Endothelial cell of umbilical vein (primary cell): ENCODE measurements at regions not wholly inside any gene's neighbourhood (a gene's known extent, or its start where the extent isn't known, plus 50 kb on each side); places are given as distances from the start of the nearest gene placed in this dataset.

Experiments used
- BruUV-seq: library from RNA; stranded (reverse); fragments of 400-500 nt; replicated peaks from 2 replicates; lab custom pipeline; 2021; lab: Mats Ljungman, UMichigan
- CTCF ChIA-PET: fragments of 300-600, 350-600 bp; sonication (Branson Sonifier 250); formaldehyde crosslinking; loops from one replicate; lab custom pipeline; 2021; ENCODE audit warnings: antibody characterized with exemption, inconsistent platforms; lab: Charles Lee
- POLR2A ChIA-PET: fragments of 300-600, 350-600 bp; sonication (Branson Sonifier 250); formaldehyde crosslinking; loops from one replicate; lab custom pipeline; 2021; ENCODE audit warnings: antibody characterized with exemption, inconsistent platforms; lab: Charles Lee
- DNase-seq: peaks from one replicate; pipeline ENCODE4 v3.0.0-alpha.2; 2011; ENCODE audit warnings: low read depth, low spot score
- FAIRE-seq: peaks from 2 replicates; lab custom pipeline; 2011; peaks lifted over from hg19 to GRCh38; lab: Jason Lieb, UNC
- H2AFZ ChIP-seq: 2 replicates; pipeline ENCODE4 v1.6.0; 2012; ENCODE audit warnings: low read depth, low read length, control low read depth, inconsistent platforms
- H3K27ac ChIP-seq: 2 replicates; pipeline ENCODE4 v1.5.1; 2011; ENCODE audit warnings: low read depth, mild to moderate bottlenecking, control low read depth, low read length, moderate library complexity; ENCODE audit not compliant: insufficient read depth
- H3K27me3 ChIP-seq, 2 experiments: 2 replicates each; pipeline versions ENCODE4 v1.6.0 to v1.6.1; 2011; ENCODE audit warnings: low read length in 2 of 2, mixed read lengths in 1 of 2; ENCODE audit not compliant: control insufficient read depth in 2 of 2, insufficient read depth in 2 of 2
- H3K36me3 ChIP-seq, 2 experiments: 2 replicates in 1 of 2; 3 replicates in 1 of 2; pipeline ENCODE4 v1.5.1; 2011; ENCODE audit warnings: low read length in 2 of 2, mild to moderate bottlenecking in 1 of 2, moderate library complexity in 1 of 2; ENCODE audit not compliant: control insufficient read depth in 2 of 2, insufficient read depth in 2 of 2; ENCODE audit errors: extremely low read depth in 1 of 2
- H3K4me1 ChIP-seq: 3 replicates; pipeline ENCODE4 v1.5.1; 2011; ENCODE audit warnings: mild to moderate bottlenecking, low read length; ENCODE audit not compliant: control insufficient read depth, insufficient read depth; ENCODE audit errors: extremely low read depth
- H3K4me2 ChIP-seq: 2 replicates; pipeline ENCODE4 v1.6.1; 2011; ENCODE audit warnings: low read length, control low read depth, mixed read lengths; ENCODE audit not compliant: insufficient read depth
- H3K4me3 ChIP-seq, 3 experiments: fragments of 200-600 bp in 1 of 3; sonication (generic), shearing (Covaris generic) in 1 of 3; replicated peaks in 1 of 3; 2 replicates each; pipeline ENCODE4 v1.5.1; 2011 to 2016; ENCODE audit warnings: control low read depth in 3 of 3, low read length in 3 of 3, mild to moderate bottlenecking in 2 of 3, inconsistent platforms in 1 of 3, low read depth in 1 of 3, moderate library complexity in 1 of 3; ENCODE audit not compliant: insufficient read depth in 1 of 3
- H3K79me2 ChIP-seq: 2 replicates; pipeline ENCODE4 v1.6.0; 2012; ENCODE audit warnings: low read length, inconsistent platforms; ENCODE audit not compliant: control insufficient read depth, insufficient read depth
- H3K9ac ChIP-seq: replicated peaks from 2 replicates; pipeline ENCODE3; 2011; ENCODE audit warnings: low read length, control low read depth; ENCODE audit not compliant: insufficient read depth; ENCODE audit errors: extremely low read depth
- H3K9me1 ChIP-seq: replicated peaks from 3 replicates; pipeline ENCODE4 v1.6.0; 2011; ENCODE audit warnings: mild to moderate bottlenecking, low read length; ENCODE audit not compliant: control insufficient read depth, insufficient read depth; ENCODE audit errors: extremely low read depth
- H3K9me3 ChIP-seq: replicated peaks from 2 replicates; pipeline ENCODE4 v1.5.1; 2012; ENCODE audit warnings: low read length, inconsistent platforms; ENCODE audit not compliant: control insufficient read depth, insufficient read depth
- H4K20me1 ChIP-seq: replicated peaks from 2 replicates; pipeline ENCODE3; 2011; ENCODE audit warnings: mild to moderate bottlenecking, low read length; ENCODE audit not compliant: control insufficient read depth, insufficient read depth; ENCODE audit errors: extremely low read depth
- EZH2 ChIP-seq: IDR thresholded peaks from 2 replicates; pipeline ENCODE4 v1.6.1; 2012; ENCODE audit warnings: borderline replicate concordance, low read depth, mild to moderate bottlenecking, moderate library complexity, low read length, inconsistent platforms; ENCODE audit not compliant: severe bottlenecking
- FOS ChIP-seq: IDR thresholded peaks from 2 replicates; pipeline ENCODE4 v1.6.1; 2011; ENCODE audit warnings: mild to moderate bottlenecking, low read length, moderate library complexity, borderline replicate concordance; ENCODE audit not compliant: insufficient read depth
- JUN ChIP-seq: IDR thresholded peaks from 2 replicates; pipeline ENCODE4 v1.6.1; 2011; ENCODE audit warnings: borderline replicate concordance, low read depth; ENCODE audit not compliant: insufficient read length, insufficient read depth
- MYC ChIP-seq: IDR thresholded peaks from one replicate; pipeline ENCODE4 v1.6.1; 2011; ENCODE audit warnings: mild to moderate bottlenecking, low read depth, low read length
- POLR2A ChIP-seq: IDR thresholded peaks from 2 replicates; pipeline ENCODE4 v1.6.1; 2012; ENCODE audit warnings: low read depth, mild to moderate bottlenecking, control low read depth, low read length
- POLR2AphosphoS5 ChIP-seq: IDR thresholded peaks from 2 replicates; pipeline ENCODE4 v1.6.1; 2012; ENCODE audit warnings: low read depth, mild to moderate bottlenecking, control low read depth, low read length, moderate library complexity; ENCODE audit not compliant: insufficient read depth
- dilution Hi-C: fragments of 300-500 bp; cut with MboI; formaldehyde crosslinking; loops from one replicate; pipeline ENCODE4 v1.15.0; 2019; ENCODE audit warnings: low sequenced_read_pairs; ENCODE audit not compliant: extremely low pct_ligation_motif_present
- intact Hi-C: fragments of 100-400 bp; cut with micrococcal nuclease; formaldehyde crosslinking; loops from one replicate; pipeline ENCODE4 v1.10.0; 2022
- TF ChIP-seq, protein P1 (sequence below): IDR thresholded peaks from 2 replicates; pipeline ENCODE4 v1.6.1; 2011; ENCODE audit not compliant: insufficient read depth, insufficient read length
- TF ChIP-seq, protein P2 (sequence below), 2 donors: IDR thresholded peaks; 1 replicate in 1 of 2; 2 replicates in 1 of 2; pipeline ENCODE4 v1.5.1; 2011; ENCODE audit warnings: low read length in 2 of 2, mild to moderate bottlenecking in 2 of 2, moderate library complexity in 2 of 2, control low read depth in 1 of 2, inconsistent platforms in 1 of 2, low read depth in 1 of 2; ENCODE audit not compliant: insufficient read depth in 1 of 2; ENCODE audit errors: extremely low read depth in 1 of 2

DNA sequence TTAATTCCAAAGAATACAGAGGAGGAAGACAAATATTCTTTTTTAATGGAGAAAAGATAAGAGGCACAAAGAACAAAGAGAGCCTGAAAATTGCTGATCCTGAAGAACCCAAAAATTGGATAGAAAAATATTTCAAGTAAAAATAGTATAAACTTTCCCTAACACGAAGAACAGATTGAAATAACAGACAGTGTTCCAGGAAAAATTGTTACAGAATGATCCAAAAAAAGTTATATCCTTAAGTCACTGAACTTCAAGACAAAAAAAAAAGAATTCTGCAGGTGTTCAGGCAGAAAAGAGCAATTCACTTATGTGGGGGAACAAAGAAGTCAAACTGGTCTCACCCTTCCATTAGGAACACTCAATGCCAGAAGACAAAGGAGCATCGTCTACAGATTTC is 160.2 kb downstream of the KLF12 start:
- CTCF ChIA-PET, result interaction anchor here (1.9 kb wide), 1 partner anchor 12 kb away, joined by 7 read pairs; no protein-coding TSS in a partner anchor
- no peak for DNase-seq
- dilution Hi-C loops, result no loop called here
- no TSS peak for BruUV-seq
- Histone ChIP-seq H3K36me3 (no peaks in the 10 kb centered on the region), H4K20me1 (no peaks in the 10 kb centered on the region), H3K9ac (no peak overlapping the region), H3K9me1 (no peaks in the 10 kb centered on the region), H2AFZ (no peak overlapping the region), H3K79me2 (peaks cover 24% of the 10 kb centered on the region), H3K4me3 (no peak overlapping the region), H3K27me3 (no peaks in the 10 kb centered on the region), H3K9me3 (no peaks in the 10 kb centered on the region), H3K27ac (no peak overlapping the region), H3K4me2 (no peak overlapping the region), H3K4me1 (no peaks in the 10 kb centered on the region)
- POLR2A ChIA-PET, result no interaction called here
- TF ChIP-seq, protein P1, sequence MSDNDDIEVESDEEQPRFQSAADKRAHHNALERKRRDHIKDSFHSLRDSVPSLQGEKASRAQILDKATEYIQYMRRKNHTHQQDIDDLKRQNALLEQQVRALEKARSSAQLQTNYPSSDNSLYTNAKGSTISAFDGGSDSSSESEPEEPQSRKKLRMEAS, result no peak
- TF ChIP-seq, protein P2, sequence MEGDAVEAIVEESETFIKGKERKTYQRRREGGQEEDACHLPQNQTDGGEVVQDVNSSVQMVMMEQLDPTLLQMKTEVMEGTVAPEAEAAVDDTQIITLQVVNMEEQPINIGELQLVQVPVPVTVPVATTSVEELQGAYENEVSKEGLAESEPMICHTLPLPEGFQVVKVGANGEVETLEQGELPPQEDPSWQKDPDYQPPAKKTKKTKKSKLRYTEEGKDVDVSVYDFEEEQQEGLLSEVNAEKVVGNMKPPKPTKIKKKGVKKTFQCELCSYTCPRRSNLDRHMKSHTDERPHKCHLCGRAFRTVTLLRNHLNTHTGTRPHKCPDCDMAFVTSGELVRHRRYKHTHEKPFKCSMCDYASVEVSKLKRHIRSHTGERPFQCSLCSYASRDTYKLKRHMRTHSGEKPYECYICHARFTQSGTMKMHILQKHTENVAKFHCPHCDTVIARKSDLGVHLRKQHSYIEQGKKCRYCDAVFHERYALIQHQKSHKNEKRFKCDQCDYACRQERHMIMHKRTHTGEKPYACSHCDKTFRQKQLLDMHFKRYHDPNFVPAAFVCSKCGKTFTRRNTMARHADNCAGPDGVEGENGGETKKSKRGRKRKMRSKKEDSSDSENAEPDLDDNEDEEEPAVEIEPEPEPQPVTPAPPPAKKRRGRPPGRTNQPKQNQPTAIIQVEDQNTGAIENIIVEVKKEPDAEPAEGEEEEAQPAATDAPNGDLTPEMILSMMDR (IDR thresholded peaks at IDR 0.05; ENCODE audit: extremely low read depth in 1 of 2, insufficient read depth in 1 of 2, low read depth in 1 of 2, low read length in 2 of 2), result no peak
- TF ChIP-seq POLR2A (no peak), JUN (no peak), POLR2AphosphoS5 (no peak), MYC (no peak), EZH2 (no peak), FOS (no peak)
- no peak for FAIRE-seq
- intact Hi-C loops, result no loop called here
